ENCODE measurements at regions not wholly inside any gene's neighbourhood (a gene's known extent, or its start where the extent isn't known, plus 50 kb on each side); places are given as distances from the start of the nearest gene placed in this dataset.
"Not testable (repeated sequence)": the region's sequence is repeated elsewhere in the genome, so short reads cannot be mapped to it uniquely, and the experiment has no call there.

DNA sequence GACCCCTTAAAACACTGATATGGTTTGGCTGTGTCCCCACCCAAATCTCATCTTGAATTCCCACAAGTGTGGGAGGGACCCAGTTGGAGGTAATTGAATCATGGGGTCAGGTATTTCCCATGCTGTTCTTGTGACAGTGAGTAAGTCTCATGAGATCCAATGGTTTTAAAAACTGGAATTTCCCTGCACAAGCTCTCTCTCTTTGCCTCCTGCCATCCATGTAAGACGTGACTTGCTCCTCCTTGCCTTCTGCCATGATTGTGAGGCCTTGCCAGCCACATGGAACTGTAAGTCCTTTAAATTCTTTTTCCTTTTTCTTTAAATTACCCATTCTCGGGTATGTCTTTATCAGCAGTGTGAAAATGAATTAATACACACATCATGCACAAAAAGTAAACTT is 99.1 kb upstream of the PLEKHG1 start:
- not testable (repeated sequence) for H3K4me1 Mint-ChIP-seq; H3K36me3 Mint-ChIP-seq; H3K4me1 ChIP-seq (ENCODE audit: control insufficient read depth, insufficient read depth, low read length, poor library complexity, severe bottlenecking); H3K4me3 ChIP-seq (ENCODE audit: low read depth, low read length); H3K27ac Mint-ChIP-seq; H3K36me3 ChIP-seq (ENCODE audit: control insufficient read depth, insufficient read depth, low read length); H3K27me3 Mint-ChIP-seq; H3K4me3 Mint-ChIP-seq; H3K27ac ChIP-seq (ENCODE audit: insufficient read depth, low read length, poor library complexity, severe bottlenecking); DNase-seq; H3K27me3 ChIP-seq (ENCODE audit: control insufficient read depth, insufficient read depth, low read length); H3K9me3 Mint-ChIP-seq; H3K9me3 ChIP-seq (ENCODE audit: control insufficient read depth in 2 of 2, low read length in 2 of 2); ATAC-seq (ENCODE audit: low read depth in 2 of 2)

DNA sequence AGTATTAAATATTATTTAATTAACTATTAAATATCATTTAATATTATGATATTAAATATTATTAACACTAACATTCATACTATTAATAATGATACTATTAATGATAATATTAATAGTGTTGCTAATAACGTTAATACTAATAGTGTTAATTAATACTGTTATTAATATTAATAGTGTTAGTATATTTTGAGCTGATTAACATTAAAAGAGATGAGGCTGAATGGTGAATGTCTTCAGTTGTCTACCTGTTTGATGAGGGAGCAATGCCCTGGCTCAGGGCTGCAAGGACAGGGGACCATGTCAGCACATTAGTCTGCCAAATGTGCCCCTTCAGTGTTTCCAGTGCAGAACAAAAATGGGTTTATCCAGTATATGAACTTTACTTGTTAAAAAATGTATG is 96.6 kb upstream of the PLEKHG1 start:
- Mint-ChIP-seq H3K9me3 (peaks cover 0 to 3% (median 0%) of the 10 kb centered on the region in 7 donors), H3K27ac (no peak overlapping the region), H3K27me3 (peaks cover 5% of the 10 kb centered on the region), H3K4me3 (no peak overlapping the region), H3K4me1 (peaks cover 0 to 9% (median 2%) of the 10 kb centered on the region in 4 donors), H3K36me3 (no peaks in the 10 kb centered on the region)
- peaks cover 2% of the 10 kb centered on the region for H3K27me3 ChIP-seq (ENCODE audit: control insufficient read depth, insufficient read depth, low read length)
- H3K27ac ChIP-seq (ENCODE audit: insufficient read depth, low read length, poor library complexity, severe bottlenecking), result no peak overlapping the region
- DNase-seq, result no peak
- H3K4me1 ChIP-seq (ENCODE audit: control insufficient read depth, insufficient read depth, low read length, poor library complexity, severe bottlenecking), result no peaks in the 10 kb centered on the region
- H3K9me3 ChIP-seq (ENCODE audit: control insufficient read depth in 2 of 2, low read length in 2 of 2), result no peaks in the 10 kb centered on the region
- H3K4me3 ChIP-seq (ENCODE audit: low read depth, low read length), result no peak overlapping the region
- H3K36me3 ChIP-seq (ENCODE audit: control insufficient read depth, insufficient read depth, low read length), result no peaks in the 10 kb centered on the region
- no peak for ATAC-seq (ENCODE audit: low read depth in 2 of 2)

DNA sequence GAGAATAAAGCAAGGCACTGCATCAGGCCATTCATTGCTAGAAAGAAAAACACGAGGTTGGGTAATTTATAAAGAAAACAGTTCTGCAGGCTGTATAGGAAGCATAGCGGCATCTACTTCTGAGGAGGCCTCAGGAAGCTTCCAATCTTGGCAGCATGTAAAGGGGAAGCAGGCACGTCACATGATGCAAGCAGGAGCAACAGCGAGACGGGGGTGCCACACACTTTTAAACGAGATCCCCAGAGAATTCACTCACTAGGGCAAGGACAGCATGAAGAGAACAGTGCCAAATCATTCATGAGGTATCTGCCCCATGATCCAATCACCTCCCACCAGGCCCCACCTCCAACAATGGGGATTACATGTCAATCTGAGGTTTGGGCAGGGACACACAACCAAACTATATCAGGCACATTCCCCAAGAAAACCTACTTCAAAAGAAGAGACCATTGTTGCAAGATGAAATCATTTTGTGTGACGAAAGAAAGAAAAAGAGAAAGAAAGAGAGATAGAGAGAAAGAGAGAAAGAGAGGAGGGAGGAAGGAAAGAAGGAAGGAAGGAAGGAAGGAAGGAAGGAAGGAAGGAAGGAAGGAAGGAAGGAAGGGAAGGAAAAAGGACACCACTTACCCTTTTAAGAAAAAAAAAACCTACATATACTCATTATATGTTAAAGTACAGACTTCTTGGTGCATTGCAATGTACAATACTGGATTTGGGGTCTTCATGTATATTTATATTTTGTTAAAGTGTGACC is 95.9 kb upstream of the PLEKHG1 start:
- Histone ChIP-seq H3K27me3 (ENCODE audit: control insufficient read depth, insufficient read depth, low read length) (peaks cover 2% of the 10 kb centered on the region), H3K4me3 (ENCODE audit: low read depth, low read length) (no peak overlapping the region), H3K27ac (ENCODE audit: insufficient read depth, low read length, poor library complexity, severe bottlenecking) (no peak overlapping the region), H3K36me3 (ENCODE audit: control insufficient read depth, insufficient read depth, low read length) (no peaks in the 10 kb centered on the region), H3K4me1 (ENCODE audit: control insufficient read depth, insufficient read depth, low read length, poor library complexity, severe bottlenecking) (no peaks in the 10 kb centered on the region), H3K9me3 (ENCODE audit: control insufficient read depth in 2 of 2, low read length in 2 of 2) (no peaks in the 10 kb centered on the region)
- no peak for DNase-seq
- no peak for ATAC-seq (ENCODE audit: low read depth in 2 of 2)
- H3K9me3 Mint-ChIP-seq, result peaks cover 0 to 3% (median 0%) of the 10 kb centered on the region in 7 donors
- H3K4me3 Mint-ChIP-seq, result no peak overlapping the region
- peaks cover 5% of the 10 kb centered on the region for H3K27me3 Mint-ChIP-seq
- no peaks in the 10 kb centered on the region for H3K36me3 Mint-ChIP-seq
- no peak overlapping the region for H3K27ac Mint-ChIP-seq
- peaks cover 0 to 9% (median 2%) of the 10 kb centered on the region in 4 donors for H3K4me1 Mint-ChIP-seq

DNA sequence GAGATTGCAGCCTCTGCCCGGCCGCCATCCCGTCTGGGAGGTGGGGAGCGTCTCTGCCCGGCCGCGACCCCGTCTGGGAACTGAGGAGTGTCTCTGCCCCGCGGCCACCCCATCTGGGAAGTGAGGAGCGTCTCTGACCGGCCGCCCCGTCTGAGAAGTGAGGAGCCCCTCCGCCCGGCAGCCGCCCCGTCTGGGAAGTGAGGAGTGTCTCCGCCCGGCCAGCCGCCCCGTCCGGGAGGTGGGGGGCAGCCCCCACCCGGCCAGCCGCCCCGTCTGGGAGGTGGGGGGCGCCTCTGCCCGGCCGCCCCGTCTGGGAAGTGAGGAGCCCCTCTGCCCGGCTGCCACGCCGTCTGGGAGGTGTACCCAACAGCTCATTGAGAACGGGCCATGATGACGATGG is 92.3 kb upstream of the PLEKHG1 start:
- H3K27ac ChIP-seq (ENCODE audit: insufficient read depth, low read length, poor library complexity, severe bottlenecking); H3K9me3 ChIP-seq (ENCODE audit: control insufficient read depth in 2 of 2, low read length in 2 of 2); H3K27me3 ChIP-seq (ENCODE audit: control insufficient read depth, insufficient read depth, low read length); H3K4me1 ChIP-seq (ENCODE audit: control insufficient read depth, insufficient read depth, low read length, poor library complexity, severe bottlenecking); H3K36me3 Mint-ChIP-seq; DNase-seq; H3K9me3 Mint-ChIP-seq; H3K4me3 ChIP-seq (ENCODE audit: low read depth, low read length); H3K36me3 ChIP-seq (ENCODE audit: control insufficient read depth, insufficient read depth, low read length); H3K4me1 Mint-ChIP-seq; H3K27ac Mint-ChIP-seq; H3K4me3 Mint-ChIP-seq; ATAC-seq (ENCODE audit: low read depth in 2 of 2): not testable (repeated sequence)
- peaks cover 12% of the 10 kb centered on the region for H3K27me3 Mint-ChIP-seq

DNA sequence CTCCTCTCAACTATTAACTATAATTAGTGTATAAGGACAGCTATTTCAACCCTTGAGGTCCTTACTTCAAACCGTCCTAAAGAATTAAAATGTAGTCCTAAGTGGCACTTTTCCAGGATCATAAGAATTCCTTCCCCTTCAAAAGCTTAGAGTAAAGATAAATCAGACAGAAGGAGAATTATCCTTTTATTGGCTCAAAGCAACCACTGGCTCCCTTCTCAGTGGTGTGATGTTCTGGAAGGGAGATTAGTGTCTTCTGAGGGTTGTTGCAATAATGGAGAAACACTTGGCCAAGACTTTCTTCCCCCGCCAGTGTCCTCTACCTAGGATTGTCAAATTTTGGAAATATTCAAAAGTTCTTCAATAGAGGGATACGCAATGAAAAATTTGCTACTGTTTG is 89.1 kb upstream of the PLEKHG1 start:
- Mint-ChIP-seq H3K27ac (no peak overlapping the region), H3K9me3 (no peaks in the 10 kb centered on the region), H3K27me3 (peaks cover 20% of the 10 kb centered on the region), H3K4me3 (no peak overlapping the region), H3K36me3 (no peaks in the 10 kb centered on the region), H3K4me1 (peaks cover 0 to 3% (median 1%) of the 10 kb centered on the region in 4 donors)
- Histone ChIP-seq H3K4me3 (ENCODE audit: low read depth, low read length) (no peak overlapping the region), H3K27ac (ENCODE audit: insufficient read depth, low read length, poor library complexity, severe bottlenecking) (no peak overlapping the region), H3K9me3 (ENCODE audit: control insufficient read depth in 2 of 2, low read length in 2 of 2) (no peaks in the 10 kb centered on the region), H3K27me3 (ENCODE audit: control insufficient read depth, insufficient read depth, low read length) (peaks cover 3% of the 10 kb centered on the region), H3K36me3 (ENCODE audit: control insufficient read depth, insufficient read depth, low read length) (no peaks in the 10 kb centered on the region), H3K4me1 (ENCODE audit: control insufficient read depth, insufficient read depth, low read length, poor library complexity, severe bottlenecking) (no peaks in the 10 kb centered on the region)
- DNase-seq, result no peak
- no peak for ATAC-seq (ENCODE audit: low read depth in 2 of 2)

DNA sequence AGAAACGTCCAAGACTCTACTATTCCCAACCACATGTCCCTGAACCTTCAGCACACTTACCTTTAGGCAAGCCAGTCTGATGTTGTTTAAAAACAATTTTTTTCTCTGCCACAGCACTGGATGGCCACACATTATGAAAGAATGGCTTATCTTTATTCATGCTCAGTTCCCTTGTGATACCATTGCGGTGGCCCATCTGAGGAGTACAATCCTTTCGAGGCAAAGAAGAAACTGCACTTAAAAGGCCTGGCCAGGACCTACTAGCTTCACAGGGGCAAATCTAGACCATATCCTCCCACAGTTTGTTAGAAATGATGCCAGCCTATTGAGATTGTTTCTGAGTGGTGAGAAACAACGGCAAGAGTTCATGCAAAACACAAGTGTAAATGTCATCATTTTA is 88.4 kb upstream of the PLEKHG1 start:
- DNase-seq, result no peak
- no peaks in the 10 kb centered on the region for H3K9me3 Mint-ChIP-seq
- Histone ChIP-seq H3K4me3 (ENCODE audit: low read depth, low read length) (no peak overlapping the region), H3K4me1 (ENCODE audit: control insufficient read depth, insufficient read depth, low read length, poor library complexity, severe bottlenecking) (no peaks in the 10 kb centered on the region), H3K9me3 (ENCODE audit: control insufficient read depth in 2 of 2, low read length in 2 of 2) (no peaks in the 10 kb centered on the region), H3K27me3 (ENCODE audit: control insufficient read depth, insufficient read depth, low read length) (peaks cover 3% of the 10 kb centered on the region), H3K36me3 (ENCODE audit: control insufficient read depth, insufficient read depth, low read length) (no peaks in the 10 kb centered on the region), H3K27ac (ENCODE audit: insufficient read depth, low read length, poor library complexity, severe bottlenecking) (no peak overlapping the region)
- ATAC-seq (ENCODE audit: low read depth in 2 of 2), result no peak
- peaks cover 21% of the 10 kb centered on the region for H3K27me3 Mint-ChIP-seq
- peaks cover 0 to 1% (median 0%) of the 10 kb centered on the region in 4 donors for H3K4me1 Mint-ChIP-seq
- no peak overlapping the region for H3K27ac Mint-ChIP-seq
- no peaks in the 10 kb centered on the region for H3K36me3 Mint-ChIP-seq
- no peak overlapping the region for H3K4me3 Mint-ChIP-seq

DNA sequence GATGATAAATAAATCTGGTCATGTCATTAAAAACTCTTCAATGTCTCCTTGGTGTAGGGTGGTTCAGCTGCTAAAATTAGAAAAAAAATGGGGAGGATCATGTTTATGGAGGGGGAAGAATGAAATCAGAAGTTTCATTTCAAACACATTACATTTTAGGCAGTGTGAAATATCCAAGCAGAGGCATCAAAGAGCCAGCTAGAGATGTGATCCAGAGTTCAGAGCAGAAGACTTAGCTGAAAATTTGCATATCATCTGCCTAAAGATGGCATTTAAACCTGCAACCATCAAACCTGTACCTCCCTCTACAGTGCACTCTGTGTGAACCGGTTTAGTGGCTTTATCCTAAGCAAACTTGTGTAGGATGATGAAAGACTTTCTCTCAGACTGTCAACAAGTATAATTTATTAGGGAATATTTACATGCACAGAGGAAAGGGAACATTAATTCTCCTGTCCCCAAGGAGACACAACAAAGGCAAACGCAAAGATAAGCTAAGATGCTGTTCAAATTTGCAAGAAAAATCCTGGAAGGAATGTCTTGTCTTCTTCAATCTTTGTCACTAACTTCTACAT is 84.8 kb upstream of the PLEKHG1 start:
- no peak overlapping the region for H3K4me3 ChIP-seq (ENCODE audit: low read depth, low read length)
- H3K27me3 Mint-ChIP-seq, result peaks cover 21% of the 10 kb centered on the region

DNA sequence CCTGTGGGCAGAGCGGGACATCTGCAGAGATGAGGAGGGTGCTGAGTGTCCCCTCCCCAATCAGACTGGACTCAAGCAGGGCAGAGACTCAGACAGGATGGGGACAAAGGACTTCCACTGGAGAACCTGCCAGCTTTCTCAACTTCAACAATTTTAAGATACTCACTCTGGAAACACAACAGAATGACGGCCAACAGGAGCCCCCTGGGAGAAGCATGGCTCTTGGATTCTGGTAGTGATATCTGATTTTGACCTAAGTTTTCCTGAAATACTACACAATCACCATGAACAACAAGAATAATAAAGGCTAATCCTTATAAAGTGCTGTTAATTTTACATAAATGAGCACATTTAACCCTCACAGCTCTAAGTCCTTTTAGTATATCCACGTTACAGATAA is 83.5 kb upstream of the PLEKHG1 start:
- H3K4me1 ChIP-seq (ENCODE audit: control insufficient read depth, insufficient read depth, low read length, poor library complexity, severe bottlenecking), result no peaks in the 10 kb centered on the region
- DNase-seq (no peak), ATAC-seq (ENCODE audit: low read depth in 2 of 2) (no peak)
- Mint-ChIP-seq H3K36me3 (no peaks in the 10 kb centered on the region), H3K4me1 (no peaks in the 10 kb centered on the region), H3K27me3 (peaks cover 18% of the 10 kb centered on the region), H3K27ac (no peak overlapping the region), H3K9me3 (no peaks in the 10 kb centered on the region), H3K4me3 (no peak overlapping the region)
- H3K27me3 ChIP-seq (ENCODE audit: control insufficient read depth, insufficient read depth, low read length), result no peaks in the 10 kb centered on the region
- no peaks in the 10 kb centered on the region for H3K36me3 ChIP-seq (ENCODE audit: control insufficient read depth, insufficient read depth, low read length)
- no peak overlapping the region for H3K27ac ChIP-seq (ENCODE audit: insufficient read depth, low read length, poor library complexity, severe bottlenecking)
- H3K9me3 ChIP-seq (ENCODE audit: control insufficient read depth in 2 of 2, low read length in 2 of 2), result no peaks in the 10 kb centered on the region
- H3K4me3 ChIP-seq (ENCODE audit: low read depth, low read length), result no peak overlapping the region

More for the DNA sequence above, 84.8 kb upstream of the PLEKHG1 start:
- Mint-ChIP-seq H3K36me3 (no peaks in the 10 kb centered on the region), H3K4me1 (no peaks in the 10 kb centered on the region), H3K27ac (no peak overlapping the region), H3K4me3 (no peak overlapping the region), H3K9me3 (no peaks in the 10 kb centered on the region)
- Histone ChIP-seq H3K4me1 (ENCODE audit: control insufficient read depth, insufficient read depth, low read length, poor library complexity, severe bottlenecking) (no peaks in the 10 kb centered on the region), H3K9me3 (ENCODE audit: control insufficient read depth in 2 of 2, low read length in 2 of 2) (no peaks in the 10 kb centered on the region), H3K36me3 (ENCODE audit: control insufficient read depth, insufficient read depth, low read length) (no peaks in the 10 kb centered on the region), H3K27ac (ENCODE audit: insufficient read depth, low read length, poor library complexity, severe bottlenecking) (no peak overlapping the region), H3K27me3 (ENCODE audit: control insufficient read depth, insufficient read depth, low read length) (no peaks in the 10 kb centered on the region)
- ATAC-seq (ENCODE audit: low read depth in 2 of 2) (no peak), DNase-seq (no peak)

All from CD4-positive, CD25-positive, alpha-beta regulatory T cell (primary cell).